Keratinocyte (primary cell): ENCODE measurements at regions not wholly inside any gene's neighbourhood (a gene's known extent, or its start where the extent isn't known, plus 50 kb on each side); places are given as distances from the start of the nearest gene placed in this dataset.

Source experiments
- EZH2 ChIP-seq: IDR thresholded peaks from one replicate; pipeline ENCODE4 v1.6.1; 2012; ENCODE audit warnings: inconsistent platforms, mild to moderate bottlenecking, low read length, moderate library complexity
- TF ChIP-seq, protein P1 (sequence below), 3 experiments: IDR thresholded peaks in 1 of 3; conservative IDR thresholded peaks in 1 of 3; optimal IDR thresholded peaks in 1 of 3; 2 replicates in 2 of 3; 3 replicates in 1 of 3; pipeline versions ENCODE3 to v1.5.1; 2011; ENCODE audit warnings: low read length in 3 of 3, mild to moderate bottlenecking in 3 of 3, moderate library complexity in 2 of 3, control low read depth in 1 of 3, inconsistent platforms in 1 of 3; ENCODE audit not compliant: insufficient read depth in 2 of 3; ENCODE audit errors: extremely low read depth in 1 of 3

DNA sequence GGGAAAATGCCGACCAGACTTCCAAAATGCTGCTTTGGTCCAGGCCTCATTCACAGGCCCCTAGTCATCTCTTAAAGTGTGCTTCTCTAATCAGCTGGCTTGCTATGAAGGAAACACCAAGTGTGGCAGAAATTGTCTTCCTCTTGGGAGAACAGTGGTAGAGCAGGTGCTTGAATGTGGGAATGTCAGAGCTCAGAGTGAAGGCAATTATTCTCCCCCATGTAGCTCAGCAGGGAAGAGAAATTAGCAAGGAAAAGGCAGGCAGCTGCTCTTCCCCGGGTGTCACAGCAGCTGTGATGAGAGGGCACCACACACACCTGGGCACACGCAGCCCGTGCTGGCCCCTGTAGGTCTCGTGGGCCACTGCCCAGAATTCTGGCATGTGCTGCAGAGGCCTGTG lies 358.5 kb downstream of the WDR72 start:
- no peak for TF ChIP-seq EZH2
- TF ChIP-seq, protein P1, sequence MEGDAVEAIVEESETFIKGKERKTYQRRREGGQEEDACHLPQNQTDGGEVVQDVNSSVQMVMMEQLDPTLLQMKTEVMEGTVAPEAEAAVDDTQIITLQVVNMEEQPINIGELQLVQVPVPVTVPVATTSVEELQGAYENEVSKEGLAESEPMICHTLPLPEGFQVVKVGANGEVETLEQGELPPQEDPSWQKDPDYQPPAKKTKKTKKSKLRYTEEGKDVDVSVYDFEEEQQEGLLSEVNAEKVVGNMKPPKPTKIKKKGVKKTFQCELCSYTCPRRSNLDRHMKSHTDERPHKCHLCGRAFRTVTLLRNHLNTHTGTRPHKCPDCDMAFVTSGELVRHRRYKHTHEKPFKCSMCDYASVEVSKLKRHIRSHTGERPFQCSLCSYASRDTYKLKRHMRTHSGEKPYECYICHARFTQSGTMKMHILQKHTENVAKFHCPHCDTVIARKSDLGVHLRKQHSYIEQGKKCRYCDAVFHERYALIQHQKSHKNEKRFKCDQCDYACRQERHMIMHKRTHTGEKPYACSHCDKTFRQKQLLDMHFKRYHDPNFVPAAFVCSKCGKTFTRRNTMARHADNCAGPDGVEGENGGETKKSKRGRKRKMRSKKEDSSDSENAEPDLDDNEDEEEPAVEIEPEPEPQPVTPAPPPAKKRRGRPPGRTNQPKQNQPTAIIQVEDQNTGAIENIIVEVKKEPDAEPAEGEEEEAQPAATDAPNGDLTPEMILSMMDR (optimal IDR thresholded peaks at IDR 0.05 in 1 of 3, IDR thresholded peaks at IDR 0.05 in 1 of 3, conservative IDR thresholded peaks at IDR 0.05 in 1 of 3; ENCODE audit: extremely low read depth in 1 of 3, insufficient read depth in 2 of 3, low read length in 3 of 3), result no peak
